ENCODE measurements at regions not wholly inside any gene's neighbourhood (a gene's known extent, or its start where the extent isn't known, plus 50 kb on each side); places are given as distances from the start of the nearest gene placed in this dataset.

- no peak for TF ChIP-seq CTCF (conservative IDR thresholded peaks at IDR 0.05 in 1 of 2, IDR thresholded peaks at IDR 0.05 in 1 of 2; ENCODE audit: low read depth in 1 of 2, low read length in 2 of 2)
- TF ChIP-seq EZH2 (IDR thresholded peaks at IDR 0.05; ENCODE audit: low read length, missing control alignments) = no peak
Observed at GRCh38 chr3:115347737-115348136, 200.6 kb upstream of the ZBTB20 start.
